ENCODE measurements at regions not wholly inside any gene's neighbourhood (a gene's known extent, or its start where the extent isn't known, plus 50 kb on each side); places are given as distances from the start of the nearest gene placed in this dataset.
"Not testable (repeated sequence)": the region's sequence is repeated elsewhere in the genome, so short reads cannot be mapped to it uniquely, and the experiment has no call there.

DNA sequence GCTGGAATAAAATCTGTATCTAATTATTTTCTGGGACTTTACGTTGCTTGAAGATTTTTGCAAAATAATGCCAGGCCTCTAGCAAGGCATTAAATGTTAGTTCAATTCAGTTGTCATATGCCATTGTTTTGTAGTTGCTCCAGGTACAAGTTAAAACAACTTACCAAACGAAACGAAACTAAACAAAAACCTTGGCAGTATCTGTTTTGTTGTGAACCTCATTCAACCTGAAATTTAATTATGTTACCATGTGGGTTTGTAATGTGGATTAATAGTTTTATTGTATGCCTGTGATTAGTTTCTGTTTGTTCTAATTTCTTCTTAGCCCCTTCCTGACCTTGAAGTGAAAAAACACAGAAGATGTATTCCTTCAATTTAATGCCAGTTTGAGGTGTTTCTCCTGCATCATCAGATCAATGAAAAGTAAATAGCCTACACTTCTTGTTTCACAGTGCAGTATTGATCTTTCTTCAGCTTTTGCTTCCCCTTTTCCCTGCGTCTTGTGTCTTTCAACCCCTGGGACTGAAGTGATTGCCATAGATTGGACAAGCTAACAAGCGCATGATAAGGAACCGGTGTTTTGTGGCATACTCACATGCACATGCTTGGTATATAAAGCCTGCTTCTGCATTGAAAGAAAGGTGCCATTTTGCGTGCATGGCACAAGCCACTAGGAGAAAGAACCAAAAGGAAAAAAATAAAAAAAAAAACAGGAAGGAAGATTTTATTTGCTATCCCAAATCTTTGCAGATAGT is 699.0 kb upstream of the ARRDC3 start:
- no peak for DNase-seq

DNA sequence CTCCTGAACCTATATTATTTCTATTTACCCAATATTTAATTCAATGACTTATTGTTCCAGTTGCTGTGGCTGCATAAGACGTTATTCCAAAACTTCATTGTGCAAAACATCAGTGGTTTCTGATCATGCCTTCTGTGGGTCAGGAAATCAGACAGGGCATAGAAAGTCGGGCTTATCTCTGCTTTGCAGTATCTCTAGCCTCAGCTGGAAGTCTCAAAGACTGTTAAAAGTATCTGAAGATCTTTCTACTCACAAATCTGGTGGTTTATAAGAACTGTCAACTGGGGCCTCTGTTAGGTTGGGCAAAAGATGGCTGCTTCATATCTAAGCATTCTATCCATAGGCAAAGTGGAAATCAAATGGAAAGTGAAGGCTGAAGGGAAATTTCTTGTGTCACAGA is 687.7 kb upstream of the ARRDC3 start:
- no peak for DNase-seq

DNA sequence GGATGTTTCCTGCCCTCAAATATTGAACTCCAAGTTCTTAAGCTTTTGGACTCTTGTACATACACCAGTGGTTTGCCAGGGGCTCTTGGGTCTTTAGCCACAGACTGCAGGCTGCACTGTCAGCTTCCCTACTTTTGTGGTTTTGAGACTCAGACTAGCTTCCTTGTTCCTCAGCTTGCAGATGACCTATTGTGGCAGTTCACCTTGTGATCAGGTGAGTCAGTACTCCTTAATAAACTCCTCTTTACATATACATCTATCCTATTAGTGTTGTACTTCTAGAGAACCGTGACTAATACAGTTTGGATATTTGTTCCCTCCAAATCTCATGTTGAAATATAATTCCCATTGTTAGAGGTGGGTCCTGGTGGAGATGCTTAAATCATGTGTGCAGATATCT is 681.9 kb upstream of the ARRDC3 start:
- DNase-seq: no peak

DNA sequence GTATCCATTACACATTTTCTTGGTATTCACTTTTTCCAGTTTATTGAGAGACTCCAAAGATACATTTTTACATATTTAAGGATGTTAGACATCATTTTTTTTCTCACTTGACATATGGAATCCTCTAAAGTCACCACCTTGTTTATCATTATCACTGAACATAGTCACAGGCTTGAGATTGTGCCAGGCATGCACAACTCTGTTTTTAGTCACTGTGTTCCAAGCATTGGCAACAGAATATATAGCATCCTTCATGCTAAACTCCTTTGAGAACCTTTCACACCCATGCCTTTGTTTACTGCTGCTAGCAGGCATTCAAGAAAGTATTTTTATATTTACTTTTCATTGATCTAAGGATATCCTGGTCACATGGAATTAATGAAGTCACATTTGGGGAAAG is 668.6 kb upstream of the ARRDC3 start:
- no peak for DNase-seq

DNA sequence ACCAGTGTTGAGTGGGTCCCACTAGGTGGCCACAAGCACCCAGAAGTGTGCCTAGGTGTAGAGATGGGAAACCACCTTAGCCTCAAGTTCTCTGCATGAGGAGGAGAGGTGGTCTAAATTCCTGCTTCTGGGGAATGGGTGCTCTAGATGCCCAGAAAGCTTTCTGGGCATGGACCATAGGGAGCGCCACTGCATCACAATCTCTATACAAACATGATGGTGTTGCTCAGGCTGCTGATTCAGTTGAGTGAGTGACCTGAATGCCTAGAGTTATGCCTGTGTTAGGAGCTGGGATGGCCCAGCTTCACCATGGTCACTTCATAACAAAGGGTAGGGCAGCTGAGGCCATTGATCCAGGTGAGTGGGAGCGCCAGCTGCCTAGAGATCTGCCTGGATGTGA is 667.9 kb upstream of the ARRDC3 start:
- DNase-seq: no peak

DNA sequence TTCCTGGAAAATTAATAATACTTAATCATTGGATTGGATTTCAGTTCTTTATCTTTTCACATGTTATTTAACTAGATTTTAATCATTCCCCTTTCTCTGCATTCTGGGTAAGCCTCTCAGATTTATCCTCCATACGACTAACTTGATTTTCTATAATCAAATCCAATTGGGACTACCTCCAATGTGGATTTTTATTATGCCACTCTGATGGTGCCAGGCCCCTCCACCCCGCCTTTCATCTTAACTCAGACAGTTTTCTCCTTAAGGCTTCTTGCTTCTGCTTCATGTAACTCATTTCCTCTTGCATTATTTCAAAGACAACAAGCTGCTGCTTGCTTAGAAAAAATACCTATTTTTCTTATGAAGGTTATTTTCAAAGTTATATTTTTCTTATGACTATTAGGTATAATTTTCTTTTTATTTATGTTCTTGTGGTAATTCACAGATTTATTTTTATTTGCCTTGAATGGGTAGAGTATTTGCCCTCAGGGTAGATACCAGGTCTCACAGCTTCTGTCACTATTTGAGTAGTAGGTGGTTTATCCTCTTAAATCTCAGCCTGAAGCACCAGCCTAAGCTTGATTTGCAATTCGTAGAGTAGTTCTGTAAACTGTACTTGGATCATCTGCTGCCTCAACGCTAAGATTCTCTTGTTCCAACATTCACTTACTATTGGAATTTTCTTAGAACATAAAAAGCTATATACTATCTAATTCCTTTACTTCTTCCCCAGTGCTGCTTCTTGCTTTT is 659.0 kb upstream of the ARRDC3 start:
- DNase-seq: no peak

DNA sequence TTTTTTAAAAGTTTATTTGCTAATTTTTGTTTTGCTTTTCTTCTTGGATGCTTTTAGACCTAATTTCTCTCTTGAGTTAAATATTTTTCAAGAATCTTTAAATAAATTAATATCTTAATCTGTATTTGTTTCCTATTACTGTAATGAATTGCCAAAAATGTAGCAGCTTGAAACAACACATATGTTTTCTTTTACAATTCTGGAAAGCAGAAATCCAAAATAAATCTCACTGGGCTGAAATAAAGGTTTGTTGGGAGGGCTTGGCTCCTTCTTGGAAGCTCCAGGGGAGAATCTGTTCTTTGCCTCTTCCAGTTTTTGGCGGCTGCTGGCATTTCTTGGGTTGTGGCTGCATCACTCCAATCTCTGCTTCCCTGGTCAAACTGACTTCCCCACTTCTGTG is 658.1 kb upstream of the ARRDC3 start:
- no peak for DNase-seq

DNA sequence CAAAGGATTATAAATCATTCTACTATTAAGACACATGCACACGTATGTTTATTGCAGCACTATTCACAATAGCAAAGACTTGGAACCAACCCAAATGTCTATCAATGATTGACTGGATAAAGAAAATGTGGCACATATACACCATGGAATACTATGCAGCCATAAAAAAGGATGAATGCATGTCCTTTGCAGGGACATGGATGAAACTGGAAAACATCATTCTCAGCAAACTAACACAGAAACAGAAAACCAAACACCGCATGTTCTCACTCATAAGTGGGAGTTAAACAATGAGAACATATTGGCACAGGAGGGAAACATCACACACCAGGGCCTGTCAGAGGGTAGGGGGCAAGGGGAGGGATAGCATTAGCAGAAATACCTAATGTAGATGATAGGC is 646.7 kb upstream of the ARRDC3 start:
- not testable (repeated sequence) for DNase-seq

DNA sequence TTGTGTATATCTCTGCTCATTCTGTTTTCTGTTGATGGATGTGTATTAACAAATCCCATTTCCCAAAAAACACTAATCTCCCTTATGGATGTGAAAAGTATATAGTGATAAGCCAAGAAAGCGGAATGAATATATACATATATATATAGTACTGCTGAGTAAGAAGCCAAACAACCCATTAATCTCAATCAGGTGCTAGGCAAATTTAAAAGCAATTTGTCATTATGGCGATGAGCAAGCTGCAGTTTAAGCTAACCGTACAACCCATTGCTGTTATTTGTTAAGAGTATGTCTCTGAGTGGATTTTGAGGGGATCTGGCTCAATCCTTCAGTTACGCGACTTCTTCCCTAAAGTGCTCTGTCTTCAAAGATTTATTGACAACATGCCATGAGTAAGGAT is 640.4 kb upstream of the ARRDC3 start:
- DNase-seq: no peak

DNA sequence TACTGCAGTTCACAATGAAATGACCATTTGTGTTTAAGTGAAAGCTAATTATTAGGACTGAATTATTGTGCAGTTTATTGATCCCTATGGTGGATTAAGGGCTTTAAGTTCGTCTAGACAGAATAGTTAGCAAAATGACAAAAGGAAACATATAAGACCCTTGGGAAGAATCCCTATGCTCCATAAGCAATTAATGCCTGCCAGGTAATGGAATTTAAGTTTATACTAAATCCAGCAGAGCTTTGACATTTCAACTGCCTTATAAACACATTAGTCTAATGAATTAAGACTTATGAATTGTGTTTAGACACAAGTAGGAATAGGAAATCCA is 640.0 kb upstream of the ARRDC3 start:
- no peak for DNase-seq

DNA sequence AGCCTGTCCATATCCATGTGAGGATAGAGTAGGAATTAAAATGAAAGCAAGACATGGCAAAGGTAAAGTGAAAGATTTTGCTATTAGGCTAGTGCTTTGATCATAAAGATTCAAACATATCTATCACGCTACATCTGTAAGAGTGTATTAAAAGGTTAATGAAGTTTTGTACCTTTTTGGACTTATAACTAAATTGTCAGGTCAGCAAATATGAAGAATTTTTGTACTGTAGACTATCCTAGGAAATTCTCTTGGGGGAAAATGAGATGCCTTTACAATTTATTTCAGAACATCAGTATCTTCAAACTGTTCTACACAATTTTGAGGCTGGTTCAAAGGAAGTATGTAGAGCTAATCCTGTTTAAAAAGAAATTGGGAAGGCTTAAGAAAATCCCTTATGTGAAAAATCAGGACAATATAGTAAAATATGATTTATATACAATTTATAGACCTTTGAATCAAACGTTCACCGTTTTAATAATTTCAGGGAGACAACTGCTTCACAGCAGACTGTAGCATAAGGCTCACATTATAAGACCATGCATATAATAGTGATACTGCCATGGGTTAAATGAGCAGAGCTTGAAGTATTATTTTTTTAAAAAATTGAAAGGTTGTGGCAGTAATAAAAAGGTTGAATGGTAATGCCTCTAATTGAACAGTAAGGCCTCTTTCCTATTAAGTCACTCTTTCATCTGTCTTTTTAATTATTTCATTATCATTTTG is 639.5 kb upstream of the ARRDC3 start:
- no peak for DNase-seq

DNA sequence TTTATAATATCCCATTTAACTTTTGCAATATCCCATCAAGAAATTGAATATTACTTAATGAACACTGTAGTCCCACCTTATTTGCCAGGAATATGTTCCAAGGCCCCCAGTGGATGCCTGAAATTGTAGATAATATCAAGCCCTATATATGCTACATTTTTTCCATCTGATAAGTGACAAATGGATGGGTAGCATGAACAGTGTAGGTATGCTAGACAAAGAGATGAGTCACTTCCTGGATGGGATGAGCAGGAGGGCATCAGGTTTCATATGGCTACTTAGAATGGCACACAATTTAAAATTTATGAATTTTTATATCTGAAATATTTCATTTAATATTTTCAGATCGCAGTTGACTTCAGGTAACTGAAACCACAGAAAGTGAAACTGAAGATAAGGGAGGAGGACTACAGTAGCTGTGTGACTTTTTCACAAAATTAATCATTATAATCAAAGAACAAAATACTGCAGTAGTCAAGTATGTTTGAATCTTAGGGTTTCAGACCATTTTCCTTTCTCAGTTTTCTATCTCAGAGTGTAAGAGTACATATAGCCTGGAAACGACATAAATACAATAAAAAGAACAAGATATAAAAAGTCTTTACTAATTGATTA is 636.4 kb upstream of the ARRDC3 start:
- no peak for DNase-seq

DNA sequence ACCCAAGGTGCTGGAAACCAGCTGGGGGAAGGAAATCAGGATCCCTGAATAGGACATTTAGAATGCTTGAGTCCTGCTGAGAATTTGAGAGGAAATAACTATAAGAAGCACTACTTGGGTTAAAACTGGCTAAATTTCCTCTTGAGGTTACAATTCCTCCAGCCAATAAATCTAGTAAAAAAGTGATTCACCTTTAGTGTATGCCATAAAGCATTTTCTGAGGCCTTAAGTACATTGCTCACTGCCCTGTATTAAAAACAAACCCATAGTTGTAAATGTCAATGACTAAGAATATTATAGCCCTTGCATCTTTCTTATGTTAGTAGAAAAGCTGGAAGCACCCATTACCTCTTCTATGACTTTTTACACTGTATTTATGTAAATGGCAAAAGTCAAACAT is 634.7 kb upstream of the ARRDC3 start:
- DNase-seq: no peak

DNA sequence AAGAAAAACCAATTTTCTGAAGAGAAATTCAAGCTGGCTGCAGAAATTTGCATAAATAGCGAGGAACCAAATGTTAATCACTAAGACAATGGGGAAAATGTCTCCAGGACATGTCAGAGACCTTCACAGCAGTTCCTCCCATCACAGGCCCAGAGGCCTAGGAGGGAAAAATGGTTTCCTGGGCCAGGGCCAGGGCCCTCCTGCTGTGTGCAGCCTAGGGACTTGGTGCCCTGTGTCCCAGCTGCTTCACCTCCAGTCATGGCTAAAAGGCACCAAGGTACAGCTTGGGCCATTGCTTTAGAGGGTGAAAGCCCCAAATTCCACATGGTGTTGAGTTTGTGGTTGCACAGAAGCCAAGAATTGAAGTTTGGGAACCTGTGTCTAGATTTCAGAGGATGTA is 628.7 kb upstream of the ARRDC3 start:
- DNase-seq: not testable (repeated sequence)

DNA sequence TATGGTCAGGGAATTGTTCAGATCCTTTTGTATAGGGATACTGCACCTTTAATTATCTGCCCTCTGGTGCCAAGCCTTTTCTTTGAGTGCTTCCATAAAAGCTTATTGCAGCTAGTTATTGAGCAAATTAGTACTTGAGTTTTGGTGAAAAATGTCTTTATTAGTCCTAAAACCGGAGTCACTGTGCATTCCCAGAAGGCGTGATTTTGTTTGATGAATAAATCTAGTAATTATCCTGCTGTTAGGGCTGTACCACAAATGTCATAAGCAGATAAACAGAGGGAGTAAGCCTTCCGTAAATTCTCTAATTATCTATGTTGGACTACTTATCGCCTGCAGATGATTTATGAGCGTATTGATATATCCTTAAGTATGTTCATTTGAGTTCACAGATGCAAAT is 620.7 kb upstream of the ARRDC3 start:
- DNase-seq: no peak

DNA sequence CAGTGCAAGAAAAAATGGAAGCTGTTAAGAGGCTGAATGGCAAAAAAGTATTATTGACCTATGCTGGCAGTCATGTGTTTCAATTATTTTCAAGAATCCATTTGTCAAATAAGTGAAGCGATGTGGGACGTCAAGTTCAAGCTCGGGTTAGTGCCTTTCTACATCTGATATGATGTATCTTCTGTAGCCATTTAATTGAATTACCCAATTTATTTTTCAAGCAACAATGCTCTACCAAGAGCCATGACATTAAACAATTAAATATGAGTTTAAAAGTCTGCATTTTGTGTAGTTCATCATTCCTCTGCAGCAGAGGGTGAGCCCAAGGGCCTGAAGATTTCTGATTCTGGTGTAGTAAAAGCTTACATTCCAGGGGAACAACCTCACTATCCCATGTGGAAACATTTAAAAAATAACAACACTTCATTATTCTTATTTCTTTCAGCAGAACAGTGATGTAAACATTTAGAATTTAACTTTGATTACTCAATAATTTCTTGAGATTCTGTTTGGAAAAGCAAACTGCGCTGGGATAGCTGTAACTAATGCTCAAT is 619.7 kb upstream of the ARRDC3 start:
- DNase-seq: no peak

DNA sequence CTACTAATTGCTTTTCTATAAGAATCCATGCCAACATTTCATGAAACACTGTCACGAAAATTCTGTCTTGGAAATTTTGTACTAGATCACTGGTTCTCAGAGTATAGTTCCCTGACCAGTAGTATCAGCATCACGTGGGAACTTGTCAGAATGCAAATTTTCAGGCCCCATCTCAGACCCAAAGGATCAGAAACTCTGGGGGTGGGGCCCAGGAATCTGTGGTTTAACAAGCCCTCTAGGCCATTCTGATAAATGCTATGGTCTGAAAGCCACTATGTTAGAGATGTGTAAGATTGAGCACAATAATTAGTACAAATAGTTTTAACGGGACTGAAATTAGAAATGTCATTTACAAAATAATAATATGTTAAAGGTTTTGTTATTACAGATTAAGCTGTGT is 615.7 kb upstream of the ARRDC3 start:
- no peak for DNase-seq

DNA sequence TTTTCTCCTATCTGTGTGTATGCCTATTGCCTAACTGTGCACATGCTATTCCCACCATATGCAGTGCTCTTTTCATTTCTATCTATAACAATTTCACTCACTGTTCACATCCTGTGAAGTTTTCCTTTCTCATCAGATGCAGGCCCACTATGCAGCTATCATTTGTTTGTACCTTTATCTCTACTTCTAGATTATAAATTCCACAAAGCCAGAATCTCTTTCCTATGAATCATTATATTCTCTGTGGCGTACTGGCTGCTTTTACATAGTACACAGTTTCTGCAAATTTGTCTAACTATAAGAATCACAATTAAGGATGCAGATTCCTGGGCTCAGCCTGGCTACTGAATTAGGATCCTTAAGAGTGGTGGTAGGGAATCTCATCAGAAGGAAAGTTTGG is 600.8 kb upstream of the ARRDC3 start:
- DNase-seq: no peak

DNA sequence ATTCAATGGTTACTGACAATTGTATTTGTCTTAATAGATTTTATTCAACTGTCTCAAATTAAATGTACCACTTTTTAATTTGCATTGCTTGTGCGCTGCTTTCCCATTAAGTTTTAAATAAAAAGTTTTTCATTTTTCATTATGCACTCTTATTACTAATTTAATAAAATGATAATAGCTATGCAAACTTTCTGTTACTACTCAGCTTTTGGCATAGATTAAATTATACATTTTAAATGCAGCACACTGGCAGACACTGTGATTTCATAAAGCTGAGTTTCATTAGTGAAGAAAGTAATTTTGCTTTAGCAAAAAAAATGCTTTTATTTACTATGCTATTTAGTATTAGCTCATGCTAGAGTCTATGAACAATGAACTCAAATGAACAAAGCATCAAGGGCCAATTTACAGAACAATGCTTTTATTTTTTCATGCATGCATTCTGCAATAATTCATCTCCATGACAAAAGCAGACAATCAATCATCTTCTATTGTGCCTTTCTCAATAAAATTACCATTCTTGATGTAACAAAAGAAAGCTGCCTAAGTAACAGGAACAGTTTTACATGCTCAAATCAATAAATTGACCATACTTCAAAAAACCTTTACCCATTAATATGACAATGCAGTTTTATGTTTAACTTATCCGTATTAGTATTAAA is 595.2 kb upstream of the ARRDC3 start:
- no peak for DNase-seq

DNA sequence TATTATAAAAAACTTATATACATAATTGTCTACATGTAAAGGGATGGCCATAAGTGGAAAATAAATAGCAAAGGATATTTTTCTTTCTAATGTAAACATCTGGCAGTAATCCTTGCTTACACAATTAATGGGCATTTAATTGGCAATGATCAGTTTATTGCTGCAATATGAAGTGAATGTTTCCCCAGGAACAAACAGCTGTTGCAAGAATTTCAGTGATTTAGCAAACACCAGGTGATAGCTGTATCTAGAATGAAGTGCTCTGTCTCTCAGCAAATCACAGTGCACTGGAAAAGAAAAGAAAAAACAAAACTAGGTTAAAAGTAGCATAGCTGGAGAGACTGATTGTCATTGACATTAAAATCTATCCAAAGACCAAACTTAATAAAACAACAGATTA is 594.5 kb upstream of the ARRDC3 start:
- no peak for DNase-seq

DNA sequence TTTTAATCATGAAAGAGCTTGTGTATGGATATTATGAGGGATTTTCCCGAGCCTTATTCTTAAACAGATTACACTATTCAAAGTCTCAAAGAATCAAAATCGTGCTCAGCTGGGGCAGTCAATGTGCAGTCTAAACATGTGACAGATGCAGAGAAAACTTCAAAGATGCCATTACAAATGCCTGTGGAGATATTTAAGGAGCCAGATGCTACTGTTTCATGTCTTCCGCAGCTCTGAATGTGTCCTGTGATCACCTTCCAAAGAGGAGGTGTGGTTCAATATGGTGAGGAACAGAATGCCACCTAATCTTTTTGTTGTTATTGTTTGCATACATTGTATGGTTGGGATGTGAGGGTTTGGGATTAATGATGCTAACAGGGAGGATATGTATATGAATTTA is 593.3 kb upstream of the ARRDC3 start:
- no peak for DNase-seq

DNA sequence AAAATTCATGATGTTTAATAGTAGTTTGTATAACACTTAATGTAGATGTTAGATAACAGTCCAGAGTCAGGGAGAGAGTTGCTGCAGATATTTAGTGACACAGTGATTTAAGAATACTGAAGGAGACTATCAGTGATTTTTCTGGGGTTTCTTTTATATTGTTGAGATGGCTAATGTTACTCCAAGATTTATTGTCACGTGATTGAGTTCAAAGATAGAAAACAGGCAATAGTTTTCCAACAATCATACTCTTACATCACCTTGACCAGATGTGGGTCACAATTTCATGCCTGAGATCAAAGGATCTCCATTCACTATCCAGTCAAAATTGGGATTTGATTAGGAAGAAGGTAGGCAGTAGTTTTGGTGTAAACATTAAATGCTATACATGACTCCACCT is 580.0 kb upstream of the ARRDC3 start:
- no peak for DNase-seq

DNA sequence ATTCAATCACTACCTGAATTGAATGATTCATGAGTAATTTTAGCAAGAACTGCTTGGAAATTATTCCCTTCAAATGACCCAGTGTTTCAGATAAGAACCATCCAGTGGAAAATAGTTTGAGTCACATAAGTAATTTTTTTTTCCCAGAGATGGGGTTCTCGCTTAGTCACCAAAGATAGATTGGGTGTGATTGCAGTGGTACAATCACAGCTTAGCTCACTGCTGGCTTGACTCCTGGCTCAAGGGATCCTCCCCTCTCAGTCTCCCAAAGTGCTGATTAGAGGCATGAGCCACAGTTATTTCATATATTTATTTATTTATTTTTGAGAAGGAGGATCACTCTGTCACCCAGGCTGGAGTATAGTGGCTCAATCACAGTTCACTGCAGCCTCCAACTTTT is 574.5 kb upstream of the ARRDC3 start:
- no peak for DNase-seq
